ENCODE measurements at regions not wholly inside any gene's neighbourhood (a gene's known extent, or its start where the extent isn't known, plus 50 kb on each side); places are given as distances from the start of the nearest gene placed in this dataset.

DNA sequence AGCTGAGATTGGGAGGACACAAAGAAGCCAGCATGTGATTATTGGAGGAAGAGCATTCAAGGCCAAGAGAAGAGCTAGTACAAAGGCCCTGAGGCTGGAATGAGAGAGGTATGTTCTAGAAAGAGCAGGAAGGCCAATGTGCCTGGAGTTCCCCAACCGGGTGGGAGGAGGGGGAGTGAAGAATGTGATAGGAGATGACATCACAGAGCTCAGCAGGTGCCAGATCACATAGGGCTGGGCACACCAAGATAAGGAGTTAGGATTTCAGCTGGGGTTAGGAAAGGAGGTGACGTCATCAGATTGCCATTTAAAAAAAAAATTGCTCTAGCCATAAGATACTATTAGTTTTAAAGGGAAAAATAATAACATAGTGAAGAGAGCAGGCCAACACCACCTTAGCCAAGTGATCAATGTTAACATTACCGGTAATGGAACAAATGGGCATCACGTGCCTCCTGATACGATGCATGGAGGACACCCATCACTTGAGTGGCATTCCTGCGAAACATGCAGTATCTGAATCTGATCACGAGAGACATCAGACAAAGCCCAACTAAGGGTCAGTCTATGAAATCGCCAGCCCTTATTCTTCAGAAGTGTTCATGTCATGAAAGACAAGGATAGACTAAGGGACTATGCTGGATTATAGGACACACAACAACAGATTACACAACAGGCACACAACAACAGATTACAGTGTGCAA lies 344.3 kb downstream of the BCOR start:
- TF ChIP-seq, protein P1, sequence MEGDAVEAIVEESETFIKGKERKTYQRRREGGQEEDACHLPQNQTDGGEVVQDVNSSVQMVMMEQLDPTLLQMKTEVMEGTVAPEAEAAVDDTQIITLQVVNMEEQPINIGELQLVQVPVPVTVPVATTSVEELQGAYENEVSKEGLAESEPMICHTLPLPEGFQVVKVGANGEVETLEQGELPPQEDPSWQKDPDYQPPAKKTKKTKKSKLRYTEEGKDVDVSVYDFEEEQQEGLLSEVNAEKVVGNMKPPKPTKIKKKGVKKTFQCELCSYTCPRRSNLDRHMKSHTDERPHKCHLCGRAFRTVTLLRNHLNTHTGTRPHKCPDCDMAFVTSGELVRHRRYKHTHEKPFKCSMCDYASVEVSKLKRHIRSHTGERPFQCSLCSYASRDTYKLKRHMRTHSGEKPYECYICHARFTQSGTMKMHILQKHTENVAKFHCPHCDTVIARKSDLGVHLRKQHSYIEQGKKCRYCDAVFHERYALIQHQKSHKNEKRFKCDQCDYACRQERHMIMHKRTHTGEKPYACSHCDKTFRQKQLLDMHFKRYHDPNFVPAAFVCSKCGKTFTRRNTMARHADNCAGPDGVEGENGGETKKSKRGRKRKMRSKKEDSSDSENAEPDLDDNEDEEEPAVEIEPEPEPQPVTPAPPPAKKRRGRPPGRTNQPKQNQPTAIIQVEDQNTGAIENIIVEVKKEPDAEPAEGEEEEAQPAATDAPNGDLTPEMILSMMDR (IDR thresholded peaks at IDR 0.05 in 2 of 3, conservative IDR thresholded peaks at IDR 0.05 in 1 of 3; ENCODE audit: borderline replicate concordance in 1 of 3, insufficient read depth in 1 of 3, low read depth in 2 of 3, low read length in 2 of 3): no peak
- TF ChIP-seq RAD21 (IDR thresholded peaks at IDR 0.05; ENCODE audit: low read depth): no peak
- TF ChIP-seq, protein P2, sequence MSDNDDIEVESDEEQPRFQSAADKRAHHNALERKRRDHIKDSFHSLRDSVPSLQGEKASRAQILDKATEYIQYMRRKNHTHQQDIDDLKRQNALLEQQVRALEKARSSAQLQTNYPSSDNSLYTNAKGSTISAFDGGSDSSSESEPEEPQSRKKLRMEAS (IDR thresholded peaks at IDR 0.05): no peak
- TF ChIP-seq SIN3A (IDR thresholded peaks at IDR 0.05; ENCODE audit: low read depth): no peak
- TF ChIP-seq POLR2A (IDR thresholded peaks at IDR 0.05; ENCODE audit: borderline replicate concordance, extremely low read depth, insufficient read depth, insufficient read length): no peak
- no peak for TF ChIP-seq ZNF274 (IDR thresholded peaks at IDR 0.05; ENCODE audit: low read depth, low read length)
- TF ChIP-seq POLR2AphosphoS5 (IDR thresholded peaks at IDR 0.05; ENCODE audit: low read depth, low read length): no peak
- TF ChIP-seq EZH2phosphoT487 (IDR thresholded peaks at IDR 0.05; ENCODE audit: borderline replicate concordance): no peak
- no peak for TF ChIP-seq YY1 (IDR thresholded peaks at IDR 0.05; ENCODE audit: extremely low read depth, insufficient replicate concordance, low read depth, low read length)

Data from HCT116 (cell line).